Left renal cortex interstitium (tissue), 4 donors: ENCODE measurements at regions not wholly inside any gene's neighbourhood (a gene's known extent, or its start where the extent isn't known, plus 50 kb on each side); places are given as distances from the start of the nearest gene placed in this dataset.
"Not testable (repeated sequence)": the region's sequence is repeated elsewhere in the genome, so short reads cannot be mapped to it uniquely, and the experiment has no call there.

Experiments used
- DNase-seq, 4 donors: peaks; one replicate each; pipeline ENCODE4 v3.0.0-alpha.2; 2013; ENCODE audit warnings: low read depth in 4 of 4, low spot score in 2 of 4, missing footprints in 1 of 4

- DNase-seq = no peak
Measured at GRCh38 chr2:11950896-11951295, 204.5 kb downstream of the LPIN1 start.

DNA sequence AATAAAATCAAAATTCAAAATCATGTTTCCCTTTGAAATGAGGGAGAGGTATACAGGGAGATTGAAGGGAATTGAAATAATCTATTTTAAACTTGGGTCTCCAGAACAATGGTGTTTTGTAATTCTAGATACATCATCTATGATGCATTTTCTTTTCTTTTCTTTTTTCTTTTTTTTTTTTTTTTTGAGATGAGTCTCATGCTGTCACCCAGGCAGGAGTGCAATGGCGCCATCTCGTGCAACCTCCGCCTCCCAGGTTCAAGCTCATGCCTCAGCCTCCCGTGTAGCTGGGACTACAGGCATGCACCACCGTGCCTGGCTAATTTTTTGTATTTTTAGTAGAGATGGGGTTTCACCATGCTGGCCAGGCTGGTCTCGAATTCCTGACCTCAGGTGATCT, 205.1 kb downstream of the LPIN1 start:
- DNase-seq = not testable (repeated sequence)

DNA sequence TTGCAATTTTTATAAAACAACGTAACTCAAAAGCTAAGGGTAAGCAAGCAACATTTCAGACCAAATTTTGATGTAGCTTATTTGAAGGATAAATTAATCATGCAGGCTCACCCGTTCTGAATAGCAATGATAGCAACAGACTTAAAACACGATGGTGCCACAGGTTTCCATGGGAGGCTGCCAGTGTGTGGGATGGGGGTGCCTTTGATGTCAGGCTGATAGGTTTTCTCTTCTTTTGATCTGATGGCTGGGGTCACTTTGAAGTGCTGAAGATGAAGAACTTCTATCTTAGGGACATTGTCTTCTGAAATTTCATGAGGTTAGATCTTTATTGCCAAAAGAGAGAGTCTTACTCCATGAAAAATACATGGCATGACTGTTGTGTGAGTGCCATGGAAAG, 206.8 kb downstream of the LPIN1 start:
- DNase-seq = no peak

GRCh38 chr2:11955314-11955713, 208.9 kb downstream of the LPIN1 start:
- no peak for DNase-seq

- DNase-seq = no peak
Measured at GRCh38 chr2:11955884-11956291, 209.5 kb downstream of the LPIN1 start.

- DNase-seq = peak; percentile 48 to 86 (median 71)
Measured at GRCh38 chr2:11962707-11963328, 216.4 kb downstream of the LPIN1 start.

DNA sequence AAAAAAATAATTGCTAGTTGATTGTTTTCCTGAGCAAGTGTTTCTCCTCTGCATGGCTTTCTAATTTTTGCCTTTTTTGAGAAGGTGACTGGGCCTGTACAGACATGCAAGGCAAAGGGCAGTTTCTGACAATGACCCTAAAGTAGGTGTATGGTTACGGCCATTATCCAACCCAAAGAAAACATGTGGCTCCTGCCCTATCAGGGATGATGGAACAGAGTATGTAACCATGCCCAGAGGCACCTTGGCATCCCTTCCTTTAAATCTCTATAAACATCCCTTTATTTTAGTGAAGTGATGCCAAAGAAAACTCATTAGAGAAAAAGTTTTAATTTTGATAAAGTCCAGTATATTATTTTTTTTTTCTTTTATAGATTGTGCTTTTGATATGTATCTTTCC, 217.5 kb downstream of the LPIN1 start:
- no peak for DNase-seq

GRCh38 chr2:11967946-11968465, 221.6 kb downstream of the LPIN1 start:
- DNase-seq = no peak

DNA sequence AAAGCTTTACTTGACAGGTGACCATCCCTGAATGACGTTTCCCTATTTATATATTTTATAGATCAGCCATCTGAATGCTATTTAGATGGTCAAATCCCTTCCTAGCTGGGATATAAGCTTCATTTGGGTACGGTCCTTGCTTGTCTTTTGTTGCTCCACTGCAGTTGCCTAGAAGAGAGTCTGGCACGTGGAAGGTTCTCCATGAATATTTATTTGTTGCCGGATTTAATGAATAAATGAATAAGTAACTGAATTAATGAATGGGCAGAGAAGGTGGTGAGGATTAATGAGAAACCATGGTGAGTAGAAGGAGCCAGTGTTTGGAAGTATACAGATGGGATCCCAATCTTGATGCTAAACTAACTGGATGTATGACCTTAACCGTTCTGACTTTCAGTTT, 222.1 kb downstream of the LPIN1 start:
- no peak for DNase-seq

GRCh38 chr2:11969774-11970173, 223.3 kb downstream of the LPIN1 start:
- DNase-seq = no peak

DNA sequence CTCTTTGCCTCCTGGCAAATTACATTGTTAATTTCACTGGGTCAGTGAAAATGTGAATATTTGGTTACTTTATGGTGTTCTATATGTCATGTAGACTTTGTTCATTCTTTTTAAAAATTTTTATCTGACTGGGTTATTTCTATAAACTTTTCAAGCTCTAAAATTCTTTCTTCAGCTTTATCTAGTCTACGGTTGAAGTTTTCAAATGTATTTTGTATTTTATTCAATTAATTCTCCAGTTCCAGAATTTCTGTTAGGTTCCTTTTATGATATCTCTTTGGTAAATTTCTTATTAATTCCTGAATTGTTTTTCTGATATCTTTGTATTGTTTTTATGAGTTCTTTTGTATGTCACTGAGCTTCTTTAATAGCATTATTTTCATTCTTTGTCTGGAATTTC, 228.1 kb downstream of the LPIN1 start:
- no peak for DNase-seq

GRCh38 chr2:11975373-11975772, 228.9 kb downstream of the LPIN1 start:
- DNase-seq = no peak

- DNase-seq = no peak
Measured at GRCh38 chr2:11976073-11976472, 229.6 kb downstream of the LPIN1 start.

GRCh38 chr2:11977766-11978524, 231.5 kb downstream of the LPIN1 start:
- DNase-seq = no peak

- no peak for DNase-seq
Measured at GRCh38 chr2:11980809-11981208, 234.4 kb downstream of the LPIN1 start.

- no peak for DNase-seq
Measured at GRCh38 chr2:11983401-11983800, 237.0 kb downstream of the LPIN1 start.

DNA sequence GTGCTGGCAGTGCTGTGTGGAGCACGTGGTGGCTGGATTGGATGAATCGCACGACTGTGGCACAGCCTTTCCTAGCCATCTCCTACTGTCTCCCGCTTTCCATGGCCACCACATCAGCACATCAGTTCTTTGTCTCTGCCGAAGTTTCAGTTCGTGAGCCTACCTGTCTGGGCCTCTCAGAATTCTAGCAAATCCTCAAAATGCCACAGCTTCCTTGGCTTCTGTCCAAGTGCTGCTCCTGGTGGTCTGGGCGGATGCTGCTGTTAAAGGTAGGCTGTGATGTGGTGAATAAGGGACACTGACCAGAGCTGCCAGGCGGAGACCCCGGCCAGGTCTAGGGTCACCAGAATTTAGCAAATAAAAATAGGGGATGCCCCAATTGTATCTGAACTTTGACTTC, 237.4 kb downstream of the LPIN1 start:
- no peak for DNase-seq

DNA sequence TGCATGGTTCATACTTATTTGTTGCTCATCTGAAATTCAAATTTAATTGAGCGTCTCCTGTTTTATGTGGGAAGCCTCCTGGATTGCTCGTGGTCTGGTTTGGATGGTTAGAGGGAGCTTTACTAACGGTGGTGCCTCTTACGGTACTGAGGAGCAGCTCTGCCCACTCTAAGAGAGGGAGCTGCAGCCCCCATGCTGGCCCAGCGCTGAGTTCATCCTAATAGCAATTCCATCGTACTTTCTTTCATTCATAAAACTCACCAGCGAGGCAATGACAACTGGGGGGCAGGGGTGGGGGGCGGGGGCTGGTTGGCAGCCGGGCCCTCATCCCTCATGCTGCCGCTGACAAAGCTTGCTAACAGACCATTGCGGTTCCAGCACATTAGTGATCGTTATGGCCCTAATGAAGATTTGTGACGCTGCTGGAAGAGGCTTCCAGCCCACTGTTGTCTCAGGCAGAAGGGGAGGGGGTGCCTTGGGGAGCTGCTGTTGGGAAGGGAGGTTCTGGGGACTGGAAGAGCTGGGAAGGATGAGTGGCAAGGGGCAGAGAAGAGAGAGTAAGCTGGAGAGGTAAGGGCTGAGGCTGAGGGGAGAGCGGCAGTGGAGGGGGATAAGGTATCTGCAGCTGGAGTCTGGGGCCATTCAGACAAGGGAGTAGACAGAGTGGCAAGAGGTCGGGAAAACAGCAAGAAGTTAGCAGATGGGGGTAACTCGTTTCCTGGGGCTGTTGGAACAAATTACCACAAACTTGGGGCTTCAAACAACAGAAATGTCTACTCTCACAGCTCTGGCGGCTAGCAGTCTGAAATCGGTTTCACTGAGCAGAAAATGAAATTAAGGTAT, 238.1 kb downstream of the LPIN1 start:
- DNase-seq = no peak

DNA sequence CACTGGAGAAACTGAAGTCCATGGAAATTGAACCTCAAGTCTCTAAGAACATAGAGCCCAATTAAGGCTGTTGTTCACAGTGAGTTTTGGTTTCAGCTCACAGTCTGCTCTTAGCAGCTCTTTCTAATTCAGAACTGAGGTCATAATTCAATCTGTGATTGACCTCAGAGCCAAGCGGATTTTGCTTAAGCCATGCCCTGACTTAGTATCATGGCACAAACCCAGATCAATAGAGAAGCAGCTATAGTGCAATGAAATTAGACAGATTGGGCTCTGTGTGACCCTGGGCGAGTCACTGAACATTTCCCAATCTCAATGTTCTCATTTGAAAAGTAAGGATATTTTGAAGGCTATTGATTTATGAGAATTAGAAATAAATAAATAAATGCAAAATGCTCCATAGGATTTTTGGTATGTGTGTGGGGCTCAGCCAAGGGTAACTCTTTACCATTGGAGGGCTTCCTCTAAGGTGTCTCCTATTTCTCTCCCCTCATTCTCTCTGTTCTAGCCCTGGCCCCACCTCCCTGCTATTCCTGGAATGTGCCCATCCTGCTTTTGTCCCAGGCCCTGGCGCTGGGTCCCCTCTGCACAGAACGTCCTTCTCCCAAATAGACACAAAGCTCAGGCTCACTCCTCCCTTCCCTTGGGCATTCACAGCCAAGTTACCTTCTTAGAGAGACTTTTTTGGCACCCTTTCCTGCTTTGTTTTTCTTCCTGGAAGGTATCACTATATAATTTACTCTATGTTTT, 239.6 kb downstream of the LPIN1 start:
- DNase-seq = no peak

DNA sequence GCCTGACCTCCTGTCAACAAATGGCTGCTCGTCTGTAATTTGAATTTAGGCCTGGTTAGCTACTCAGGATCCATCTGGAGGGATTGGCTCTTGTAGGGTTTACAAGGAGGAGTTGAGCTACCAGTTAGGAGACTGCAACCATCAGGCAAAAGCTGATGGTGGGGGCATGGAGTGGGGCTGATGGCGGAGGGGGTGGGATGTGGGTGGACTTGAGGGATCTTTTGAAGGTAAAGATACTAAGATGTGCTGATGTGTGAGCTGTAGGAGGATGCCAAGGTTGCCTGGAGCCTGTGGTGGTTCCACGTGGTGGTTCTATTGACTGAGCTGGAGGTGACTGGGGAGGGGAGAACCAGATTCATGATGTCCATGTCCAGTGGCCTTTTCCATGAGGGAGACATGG, 240.7 kb downstream of the LPIN1 start:
- no peak for DNase-seq
